MCF 10A (cell line): ENCODE measurements at regions not wholly inside any gene's neighbourhood (a gene's known extent, or its start where the extent isn't known, plus 50 kb on each side); places are given as distances from the start of the nearest gene placed in this dataset.

ENCODE experiments used
- BruUV-seq: library from RNA; stranded (reverse); fragments of 400-500 nt; replicated peaks from 2 replicates; lab custom pipeline; 2021; lab: Mats Ljungman, UMichigan
- CTCF ChIA-PET: fragments of 300-600 bp; sonication (Branson Sonifier 250); formaldehyde crosslinking; extraction: SDS; loops from one replicate; lab custom pipeline; 2021; ENCODE audit warnings: antibody characterized with exemption, inconsistent platforms; lab: Yijun Ruan, JAX
- POLR2A ChIA-PET: fragments of 300-600, 350-650 bp; sonication (Branson Sonifier 250); formaldehyde crosslinking; extraction: SDS; loops from one replicate; lab custom pipeline; 2020; ENCODE audit warnings: antibody characterized with exemption, inconsistent platforms; lab: Yijun Ruan, JAX
- DNase-seq: peaks from one replicate; pipeline ENCODE4 v3.0.0-alpha.2; 2018; ENCODE audit not compliant: unreplicated experiment
- H3K27ac Mint-ChIP-seq: one replicate; pipeline ENCODE4 v1.8.0; 2022; ENCODE audit warnings: mild to moderate bottlenecking, low read depth, mixed read lengths; ENCODE audit not compliant: unreplicated experiment
- H3K27me3 Mint-ChIP-seq: one replicate; pipeline ENCODE4 v1.8.0; 2022; ENCODE audit warnings: mixed read lengths; ENCODE audit not compliant: insufficient read depth, unreplicated experiment
- H3K36me3 Mint-ChIP-seq: one replicate; pipeline ENCODE4 v1.8.0; 2022; ENCODE audit warnings: mild to moderate bottlenecking, moderate library complexity, mixed read lengths; ENCODE audit not compliant: insufficient read depth, unreplicated experiment
- H3K4me1 Mint-ChIP-seq: one replicate; pipeline ENCODE4 v1.8.0; 2022; ENCODE audit warnings: mixed read lengths; ENCODE audit not compliant: insufficient read depth, unreplicated experiment
- H3K4me3 Mint-ChIP-seq: one replicate; pipeline ENCODE4 v1.8.0; 2022; ENCODE audit warnings: mild to moderate bottlenecking, moderate library complexity, mixed read lengths; ENCODE audit not compliant: unreplicated experiment
- H3K9me3 Mint-ChIP-seq: one replicate; pipeline ENCODE4 v1.8.0; 2022; ENCODE audit warnings: mixed read lengths; ENCODE audit not compliant: unreplicated experiment
- intact Hi-C: fragments of 100-400 bp; cut with micrococcal nuclease; formaldehyde crosslinking; loops from 2 replicates; pipeline ENCODE4 v1.14.1; 2022
- TF ChIP-seq, protein P1 (sequence below): fragments of 200-600 bp; IDR thresholded peaks from one replicate; pipeline ENCODE4 v1.8.0; 2022; ENCODE audit warnings: antibody characterized with exemption, mild to moderate bottlenecking; ENCODE audit not compliant: unreplicated experiment

DNA sequence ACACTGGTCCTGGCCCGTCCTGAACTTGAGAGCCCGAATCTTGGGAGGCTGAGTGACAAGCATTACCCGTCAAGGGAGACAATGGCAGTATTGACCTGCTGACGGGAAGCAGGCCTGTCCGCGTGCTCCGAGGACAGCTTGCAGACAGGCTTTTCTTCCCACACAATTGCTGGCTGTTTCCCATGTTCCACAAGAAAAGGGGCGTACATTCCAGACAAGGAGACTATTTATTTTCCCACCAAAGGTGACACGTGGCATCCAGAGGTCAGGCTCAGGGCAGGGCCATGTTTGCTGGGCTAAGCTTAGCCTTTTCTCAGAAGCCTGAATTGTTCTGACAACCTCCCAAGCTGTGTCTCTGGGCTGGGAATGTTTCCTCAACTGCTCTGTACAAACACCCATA lies 86.9 kb upstream of the SPON1 start:
- H3K4me1 Mint-ChIP-seq: peaks cover 20% of the 10 kb centered on the region
- DNase-seq: no peak
- TF ChIP-seq, protein P1, sequence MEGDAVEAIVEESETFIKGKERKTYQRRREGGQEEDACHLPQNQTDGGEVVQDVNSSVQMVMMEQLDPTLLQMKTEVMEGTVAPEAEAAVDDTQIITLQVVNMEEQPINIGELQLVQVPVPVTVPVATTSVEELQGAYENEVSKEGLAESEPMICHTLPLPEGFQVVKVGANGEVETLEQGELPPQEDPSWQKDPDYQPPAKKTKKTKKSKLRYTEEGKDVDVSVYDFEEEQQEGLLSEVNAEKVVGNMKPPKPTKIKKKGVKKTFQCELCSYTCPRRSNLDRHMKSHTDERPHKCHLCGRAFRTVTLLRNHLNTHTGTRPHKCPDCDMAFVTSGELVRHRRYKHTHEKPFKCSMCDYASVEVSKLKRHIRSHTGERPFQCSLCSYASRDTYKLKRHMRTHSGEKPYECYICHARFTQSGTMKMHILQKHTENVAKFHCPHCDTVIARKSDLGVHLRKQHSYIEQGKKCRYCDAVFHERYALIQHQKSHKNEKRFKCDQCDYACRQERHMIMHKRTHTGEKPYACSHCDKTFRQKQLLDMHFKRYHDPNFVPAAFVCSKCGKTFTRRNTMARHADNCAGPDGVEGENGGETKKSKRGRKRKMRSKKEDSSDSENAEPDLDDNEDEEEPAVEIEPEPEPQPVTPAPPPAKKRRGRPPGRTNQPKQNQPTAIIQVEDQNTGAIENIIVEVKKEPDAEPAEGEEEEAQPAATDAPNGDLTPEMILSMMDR: no peak
- peaks cover 19% of the 10 kb centered on the region for H3K27me3 Mint-ChIP-seq
- ChIA-PET CTCF (interaction anchor here (0.6 kb wide), 1 partner anchor 271 kb away, joined by 5 read pairs; no protein-coding TSS in a partner anchor), POLR2A (no interaction called here)
- intact Hi-C loops: no loop called here
- no peaks in the 10 kb centered on the region for H3K36me3 Mint-ChIP-seq
- no peak overlapping the region for H3K27ac Mint-ChIP-seq
- no peak overlapping the region for H3K4me3 Mint-ChIP-seq
- no peaks in the 10 kb centered on the region for H3K9me3 Mint-ChIP-seq
- BruUV-seq: no TSS peak

- TF ChIP-seq, protein P1: no peak
- BruUV-seq: no TSS peak
These were observed 86.1 kb upstream of the SPON1 start for GRCh38 chr11:13876423-13876822.

DNA sequence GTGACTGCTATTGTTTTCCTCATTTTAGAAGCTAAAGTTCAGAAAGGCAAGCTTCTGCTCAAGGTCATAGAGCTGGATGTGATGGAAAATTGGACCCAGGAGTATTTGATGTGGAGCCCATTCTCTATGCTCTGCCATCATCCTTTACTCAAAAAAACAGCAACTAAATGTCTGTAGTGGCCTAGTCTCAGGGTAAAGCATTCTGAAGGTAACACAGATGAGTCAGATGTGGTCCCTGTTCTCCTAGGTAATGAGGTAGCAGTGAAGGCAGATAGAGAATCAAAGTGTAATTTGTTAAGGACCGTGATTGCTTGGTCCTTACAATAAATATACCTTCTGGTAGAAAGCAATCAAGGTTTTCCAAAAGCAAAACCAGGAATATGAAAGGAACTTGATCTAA lies 84.4 kb upstream of the SPON1 start:
- no TSS peak for BruUV-seq
- H3K27ac Mint-ChIP-seq: no peak overlapping the region

More at GRCh38 chr11:13876423-13876822, 86.1 kb upstream of the SPON1 start:
- Mint-ChIP-seq H3K9me3 (no peaks in the 10 kb centered on the region), H3K4me1 (peaks cover 20% of the 10 kb centered on the region), H3K27me3 (peaks cover 14% of the 10 kb centered on the region), H3K4me3 (no peak overlapping the region), H3K27ac (no peak overlapping the region), H3K36me3 (no peaks in the 10 kb centered on the region)
- ChIA-PET POLR2A (no interaction called here), CTCF (no interaction called here)
- intact Hi-C loops: no loop called here
- DNase-seq: no peak

GRCh38 chr11:13880634-13881033 lies 81.9 kb upstream of the SPON1 start:
- Mint-ChIP-seq H3K36me3 (no peaks in the 10 kb centered on the region), H3K9me3 (no peaks in the 10 kb centered on the region), H3K4me3 (no peak overlapping the region), H3K27ac (no peak overlapping the region), H3K27me3 (no peaks in the 10 kb centered on the region), H3K4me1 (peaks cover 16% of the 10 kb centered on the region)
- BruUV-seq: no TSS peak
- no peak for DNase-seq
- CTCF ChIA-PET: no interaction called here
- TF ChIP-seq, protein P1: no peak
- intact Hi-C loops: no loop called here
- POLR2A ChIA-PET: interaction anchor here (0.6 kb wide), 1 partner anchor 11 kb away, joined by 3 read pairs; no protein-coding TSS in a partner anchor

More for the DNA sequence above, 84.4 kb upstream of the SPON1 start:
- peaks cover 14% of the 10 kb centered on the region for H3K4me1 Mint-ChIP-seq
- no peak for DNase-seq
- no peak overlapping the region for H3K4me3 Mint-ChIP-seq
- CTCF ChIA-PET: no interaction called here
- intact Hi-C loops: no loop called here
- no peaks in the 10 kb centered on the region for H3K36me3 Mint-ChIP-seq
- POLR2A ChIA-PET: interaction anchor here (0.6 kb wide), 1 partner anchor 185 kb away, joined by 3 read pairs; no protein-coding TSS in a partner anchor
- no peaks in the 10 kb centered on the region for H3K27me3 Mint-ChIP-seq
- TF ChIP-seq, protein P1: no peak
- no peaks in the 10 kb centered on the region for H3K9me3 Mint-ChIP-seq
